ENCODE measurements at regions not wholly inside any gene's neighbourhood (a gene's known extent, or its start where the extent isn't known, plus 50 kb on each side); places are given as distances from the start of the nearest gene placed in this dataset.
"Not testable (repeated sequence)": the region's sequence is repeated elsewhere in the genome, so short reads cannot be mapped to it uniquely, and the experiment has no call there.

DNA sequence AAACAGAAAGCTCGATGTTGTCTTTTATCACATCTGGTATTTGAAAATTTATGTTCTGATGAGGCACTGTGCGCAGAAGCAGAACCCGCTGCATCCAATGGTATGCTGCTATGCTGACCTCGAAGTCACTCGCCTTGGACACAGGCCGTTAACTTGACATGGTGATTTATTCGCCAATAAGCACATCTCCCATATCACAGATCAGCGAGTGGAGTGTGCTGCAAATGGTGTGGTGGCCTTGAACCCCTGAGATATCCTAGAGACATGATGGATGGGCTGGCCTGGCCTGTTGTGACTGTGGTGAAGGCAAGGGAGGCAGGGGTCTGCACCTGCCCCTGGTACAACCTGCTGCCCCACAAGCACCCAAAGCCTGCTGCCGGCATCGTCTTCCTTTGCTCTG, 175.4 kb upstream of the FRG1 start:
- DNase-seq (ENCODE audit: low read depth in 3 of 3) = no peak

DNA sequence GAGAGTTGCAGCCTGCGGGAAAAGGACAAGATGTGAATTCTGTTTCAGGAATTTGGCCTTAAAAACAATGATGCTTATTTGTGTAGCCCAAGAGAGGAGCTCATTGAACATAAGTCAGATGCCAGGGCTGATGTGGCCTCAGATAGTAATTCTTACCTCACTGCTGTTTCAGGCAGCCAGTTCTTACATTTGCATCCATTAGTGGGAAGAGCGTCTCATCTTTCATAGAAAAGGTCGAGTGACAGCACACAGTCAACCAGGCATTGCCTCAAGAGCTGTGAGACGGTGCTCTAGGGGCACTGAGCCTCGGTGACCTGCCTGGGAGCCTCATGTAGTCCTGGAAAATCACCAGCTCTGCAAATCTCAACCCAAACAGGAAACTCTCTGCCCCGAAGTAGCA, 174.9 kb upstream of the FRG1 start:
- DNase-seq (ENCODE audit: low read depth in 3 of 3) = no peak

DNA sequence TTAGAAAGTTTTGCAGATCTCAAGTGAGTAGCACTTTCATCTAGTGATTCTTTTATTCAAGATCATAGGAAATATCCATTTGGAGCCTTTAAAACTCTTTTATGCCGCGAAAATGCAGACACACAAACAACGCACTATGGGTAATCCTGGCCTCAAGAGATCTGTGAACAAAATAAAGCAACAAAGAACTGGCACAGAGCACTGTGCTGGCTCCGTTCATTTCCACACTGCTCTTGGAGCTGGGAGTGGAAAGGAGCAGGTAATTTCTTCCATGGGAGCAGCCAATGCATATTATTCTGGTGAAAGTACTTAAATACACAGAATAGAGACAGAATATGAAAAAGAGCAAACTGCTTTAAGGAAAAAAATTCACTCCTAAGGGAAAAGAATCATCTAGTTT, 172.7 kb upstream of the FRG1 start:
- DNase-seq (ENCODE audit: low read depth in 3 of 3) = no peak

DNA sequence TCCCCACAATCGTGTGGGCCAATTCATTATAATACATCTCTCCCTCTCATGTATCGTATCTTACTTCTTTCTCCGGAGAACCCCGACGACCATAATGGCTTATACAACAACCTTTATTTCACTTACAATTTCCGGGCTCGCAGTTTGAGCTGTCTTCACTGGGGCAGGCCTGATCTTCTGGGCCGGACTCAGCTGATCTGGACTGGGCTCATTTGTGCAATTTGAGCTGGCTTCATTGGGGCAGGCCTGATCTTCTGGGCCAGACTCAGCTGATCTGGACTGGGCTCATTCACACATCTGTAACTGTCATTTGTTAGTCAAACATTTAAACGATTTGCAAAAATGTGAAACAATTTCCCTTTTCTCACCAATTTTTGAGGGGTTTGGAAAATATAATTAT, 171.5 kb upstream of the FRG1 start:
- DNase-seq (ENCODE audit: low read depth in 3 of 3) = no peak

DNA sequence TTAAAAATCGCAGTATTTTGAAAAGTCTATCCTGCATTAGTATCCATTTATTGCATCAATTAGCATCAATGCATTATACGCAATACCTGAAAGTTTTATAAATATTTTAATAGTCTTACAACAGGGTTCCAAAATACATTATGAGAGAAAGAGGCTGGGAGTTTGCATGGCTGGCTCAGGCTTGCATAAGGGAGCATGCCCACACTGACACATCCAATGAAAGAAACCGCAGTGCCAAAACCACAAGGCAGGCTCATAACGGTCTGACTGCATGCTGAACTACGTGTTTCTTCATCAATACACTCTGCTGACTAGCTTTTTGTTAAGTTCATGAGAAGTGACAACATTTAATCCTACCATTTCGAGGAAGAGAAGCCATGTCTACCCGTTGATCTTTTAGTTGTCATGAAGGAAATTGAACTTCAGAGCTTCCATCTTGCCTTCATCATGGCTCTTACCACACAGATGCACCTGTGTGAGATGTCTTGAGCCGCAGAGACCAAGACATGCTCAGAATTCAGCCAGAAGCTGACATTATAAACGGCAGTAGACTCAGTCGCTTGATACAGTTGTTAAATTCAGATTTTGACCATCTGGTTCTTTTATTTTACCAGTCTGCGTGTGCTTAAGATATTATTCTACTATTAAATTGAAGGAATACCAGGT, 168.8 kb upstream of the FRG1 start:
- DNase-seq (ENCODE audit: low read depth in 3 of 3) = no peak

DNA sequence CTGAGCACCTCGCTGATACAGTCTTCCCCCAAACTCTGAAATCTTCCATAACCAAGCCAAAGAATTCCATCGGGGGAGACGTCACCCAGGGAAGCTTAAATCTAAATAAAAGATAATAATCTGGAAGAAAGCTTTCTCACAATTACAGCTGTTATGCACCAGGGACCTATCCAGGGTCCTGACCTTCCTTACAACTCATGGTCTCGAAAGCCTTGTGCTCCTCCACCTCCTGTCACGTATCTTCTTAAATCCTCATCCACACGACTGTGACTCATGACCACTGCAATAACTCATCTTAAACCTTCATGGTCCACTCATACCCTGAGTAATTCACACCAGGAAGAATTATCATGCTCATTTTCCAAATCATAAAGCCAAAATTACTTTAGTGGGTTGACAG, 166.8 kb upstream of the FRG1 start:
- DNase-seq (ENCODE audit: low read depth in 3 of 3) = no peak

DNA sequence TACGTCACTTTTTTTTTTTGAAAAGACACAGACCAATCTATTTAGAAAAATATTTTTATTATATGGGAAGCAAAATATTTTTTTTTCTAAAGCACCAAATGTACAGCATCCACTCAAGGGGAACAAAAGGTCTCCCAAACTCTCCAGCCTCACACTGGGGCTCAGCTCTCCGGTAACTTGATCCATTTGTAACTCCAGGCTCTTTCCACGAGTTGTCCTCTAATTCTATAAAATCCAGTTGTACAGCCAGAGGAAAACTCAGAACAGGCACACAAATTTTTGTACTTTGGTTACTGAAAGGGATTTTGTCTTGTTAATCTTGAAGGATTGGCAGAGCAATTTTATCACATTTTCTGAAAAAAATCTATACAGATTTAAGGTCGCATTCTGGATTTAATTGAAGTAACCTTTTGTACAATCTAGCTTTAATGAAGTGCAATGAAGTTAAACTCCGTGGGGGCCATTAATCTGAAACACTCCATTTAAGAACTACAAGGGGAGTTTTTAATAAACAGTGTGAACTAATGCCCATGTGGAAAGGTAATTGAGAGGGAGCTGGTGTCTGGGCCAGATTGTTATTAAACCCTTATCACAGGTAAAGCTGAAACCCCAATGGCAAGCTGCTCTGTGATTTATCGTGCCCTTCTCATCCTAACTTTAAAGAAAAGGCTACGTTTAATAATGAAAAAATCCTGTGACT, 161.2 kb upstream of the FRG1 start:
- no peak for DNase-seq (ENCODE audit: low read depth in 3 of 3)

DNA sequence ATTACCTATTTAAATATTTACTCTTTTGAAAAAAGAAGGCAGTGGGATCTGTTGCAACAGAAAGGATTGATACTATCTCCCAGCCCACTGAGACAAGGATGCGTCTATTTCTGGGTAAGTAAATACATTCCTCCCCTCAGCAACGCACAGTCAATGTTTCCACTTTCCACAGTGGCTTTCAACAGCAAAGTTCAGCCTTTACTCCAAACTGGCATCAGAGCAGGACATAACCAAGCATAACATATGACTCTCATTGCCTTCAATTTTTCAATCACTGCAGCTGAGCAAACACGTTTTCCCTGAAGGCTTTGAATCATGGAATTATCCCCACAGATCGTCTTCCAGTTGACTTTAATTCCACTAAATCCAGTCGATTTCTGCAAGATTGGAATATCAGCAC, 160.3 kb upstream of the FRG1 start:
- no peak for DNase-seq (ENCODE audit: low read depth in 3 of 3)

DNA sequence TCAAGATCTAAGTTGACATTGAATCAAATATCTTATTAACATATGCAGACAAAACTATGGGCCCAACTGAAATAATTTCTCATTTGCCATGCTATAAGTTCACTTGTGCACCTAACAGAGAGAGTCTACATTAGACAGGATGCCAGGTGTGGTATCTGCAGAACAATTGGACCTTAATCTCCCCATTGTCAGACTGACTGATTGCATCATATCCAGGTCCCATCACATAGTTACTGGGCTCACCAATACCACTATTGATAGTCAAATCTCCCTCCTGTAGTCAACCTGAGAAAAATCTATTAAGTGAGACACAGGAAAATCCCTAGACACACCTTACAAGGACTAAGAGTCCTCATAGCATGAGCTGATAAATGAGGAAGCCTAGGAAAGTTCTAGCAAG, 156.0 kb upstream of the FRG1 start:
- DNase-seq (ENCODE audit: low read depth in 3 of 3) = no peak

DNA sequence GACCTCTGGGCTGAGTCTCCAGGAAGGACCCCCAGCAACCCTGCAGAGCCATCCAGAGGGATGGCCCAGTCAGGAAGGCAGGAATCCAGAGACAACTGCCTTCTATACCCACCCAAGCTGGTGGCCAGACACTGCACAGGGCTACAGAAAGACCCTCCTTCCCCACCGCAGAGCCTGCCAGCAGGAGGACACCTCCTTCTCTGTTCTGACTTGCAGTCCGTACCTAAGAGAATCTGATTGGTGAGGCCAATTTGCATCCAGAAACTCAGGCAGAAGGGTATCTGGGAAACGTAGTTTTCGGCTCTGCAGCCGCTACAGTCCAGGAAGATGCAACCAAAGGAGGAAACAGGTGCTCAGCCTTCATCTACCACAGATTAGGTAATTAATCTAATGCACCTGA, 155.4 kb upstream of the FRG1 start:
- DNase-seq (ENCODE audit: low read depth in 3 of 3) = no peak

DNA sequence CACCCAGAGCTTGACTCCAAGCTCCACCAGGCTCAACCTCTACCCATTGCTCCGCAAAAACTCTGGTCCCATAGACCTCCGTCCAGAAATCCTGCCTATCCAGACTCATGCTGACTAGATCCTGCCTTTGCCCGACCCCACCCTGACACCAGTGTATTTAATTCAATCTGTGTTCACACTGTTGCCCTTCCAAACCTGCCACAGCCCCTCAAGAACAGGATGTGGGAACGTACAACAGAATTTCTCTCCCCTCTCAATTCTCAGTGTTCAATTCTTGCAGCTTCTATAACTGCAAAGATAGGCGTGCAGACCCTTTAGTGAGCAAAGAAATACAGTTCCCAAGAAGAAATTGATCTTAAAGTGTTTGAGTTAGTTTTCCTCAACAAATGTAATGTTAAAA, 154.2 kb upstream of the FRG1 start:
- no peak for DNase-seq (ENCODE audit: low read depth in 3 of 3)

DNA sequence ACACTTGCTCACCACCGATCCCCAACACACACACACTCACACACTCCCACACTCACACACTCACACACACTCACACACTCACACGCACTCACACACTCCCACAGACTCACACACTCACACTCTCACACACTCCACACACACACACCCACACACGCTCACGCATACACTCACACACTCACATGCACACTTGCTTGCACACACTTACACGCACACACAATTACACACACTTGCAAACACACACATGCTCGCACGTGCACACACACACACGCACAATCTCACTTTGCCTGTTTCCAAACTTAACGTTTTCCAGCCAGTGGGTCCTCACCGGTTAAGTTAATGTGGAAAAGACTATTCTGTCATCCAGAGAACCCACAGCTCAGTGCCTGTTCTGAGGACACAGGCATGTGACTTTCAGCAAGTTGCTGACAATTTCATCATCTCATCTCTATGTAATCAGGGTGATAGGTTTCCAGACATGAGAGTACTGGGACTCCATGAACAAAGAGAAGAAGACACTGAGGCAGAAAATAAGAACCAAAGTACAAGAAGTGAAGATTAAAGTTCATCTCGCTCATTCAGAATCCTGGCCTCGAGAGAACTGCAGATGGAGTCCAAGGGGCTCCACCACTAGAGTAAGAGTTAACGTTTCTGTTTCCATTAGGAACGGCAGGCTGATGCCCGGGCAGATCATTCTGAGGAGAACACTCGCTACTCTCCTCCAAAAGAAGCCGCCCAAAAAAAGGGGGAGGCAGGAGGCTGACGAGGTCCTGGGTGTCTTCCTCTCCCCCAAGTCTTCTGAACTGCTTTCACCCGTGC, 153.2 kb upstream of the FRG1 start:
- DNase-seq (ENCODE audit: low read depth in 3 of 3) = no peak

DNA sequence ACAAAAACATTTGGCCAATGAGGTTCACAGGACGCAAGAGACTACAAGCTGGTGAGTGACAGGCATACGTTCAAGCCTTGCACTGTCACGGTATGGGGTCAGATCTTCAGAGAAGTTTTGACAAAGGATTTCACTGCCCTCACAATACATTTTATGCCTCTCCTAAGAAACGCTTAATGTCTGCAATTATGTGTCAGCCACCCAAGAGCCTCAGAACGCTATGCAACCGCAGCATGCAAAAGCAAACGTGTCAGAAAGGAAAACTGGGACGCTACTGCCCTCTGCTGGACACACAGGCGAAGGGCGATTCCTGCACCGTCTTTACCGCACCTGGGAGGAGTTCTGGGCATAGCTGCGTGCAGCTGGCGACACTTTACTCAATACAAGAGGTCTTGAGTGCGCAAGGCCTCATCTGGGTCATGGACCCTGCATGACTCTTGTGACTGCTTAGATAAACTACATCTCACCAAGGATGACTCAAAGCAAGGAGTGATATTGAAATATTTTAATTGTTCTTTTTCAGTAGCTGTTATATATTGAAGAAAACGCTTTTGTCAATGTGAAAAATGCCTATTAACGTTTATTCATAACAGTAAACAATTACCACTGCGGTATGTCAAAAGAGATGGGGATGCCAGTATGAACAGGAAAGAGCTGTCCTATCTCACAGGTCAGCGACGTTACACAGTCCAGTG, 147.6 kb upstream of the FRG1 start:
- DNase-seq (ENCODE audit: low read depth in 3 of 3) = peak; percentile 27 to 44 (median 41)

DNA sequence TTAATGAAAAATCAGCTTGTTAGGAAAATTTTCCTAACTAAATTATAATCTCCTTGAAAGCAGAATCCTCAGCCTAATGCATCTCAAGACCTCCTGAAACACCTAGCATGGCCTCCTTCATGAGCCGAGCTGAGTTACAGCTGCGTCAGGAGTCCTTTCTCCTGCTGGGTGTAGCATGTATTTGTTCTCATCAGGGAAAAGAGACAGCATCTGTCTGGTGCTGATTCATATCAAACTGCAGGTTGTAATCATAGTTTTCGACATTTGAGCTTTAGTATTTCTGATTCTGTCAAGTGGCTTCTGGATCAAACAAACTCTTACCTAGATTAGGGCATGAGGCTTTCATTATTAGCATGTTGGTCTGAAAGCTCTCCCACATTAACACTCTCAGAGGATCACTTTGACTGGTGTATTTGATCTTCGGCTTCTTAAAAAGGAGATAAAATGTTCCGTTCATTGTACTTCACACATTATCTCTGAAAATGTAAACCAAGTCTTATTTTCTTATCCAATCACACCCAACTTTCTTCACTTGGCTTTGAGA, 140.1 kb upstream of the FRG1 start:
- no peak for DNase-seq (ENCODE audit: low read depth in 3 of 3)

DNA sequence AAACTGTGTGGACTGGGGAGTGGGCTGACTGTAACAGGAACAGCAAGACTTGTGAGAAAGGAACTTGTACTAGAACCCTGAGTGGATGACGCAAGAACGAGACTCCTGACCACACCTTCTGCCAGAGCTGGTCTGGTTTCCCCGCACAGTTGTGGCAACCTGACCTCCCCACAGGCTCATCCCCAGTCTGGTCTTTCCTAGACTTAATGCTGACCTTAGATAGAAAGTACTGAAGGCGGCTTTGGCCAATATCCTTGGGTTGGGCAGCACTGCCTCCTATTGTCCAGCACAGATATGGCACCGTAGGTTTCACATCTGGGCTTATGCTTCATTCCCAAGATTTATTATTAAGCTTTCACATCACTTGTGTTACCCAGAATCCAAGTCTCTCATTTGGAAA, 137.8 kb upstream of the FRG1 start:
- no peak for DNase-seq (ENCODE audit: low read depth in 3 of 3)

DNA sequence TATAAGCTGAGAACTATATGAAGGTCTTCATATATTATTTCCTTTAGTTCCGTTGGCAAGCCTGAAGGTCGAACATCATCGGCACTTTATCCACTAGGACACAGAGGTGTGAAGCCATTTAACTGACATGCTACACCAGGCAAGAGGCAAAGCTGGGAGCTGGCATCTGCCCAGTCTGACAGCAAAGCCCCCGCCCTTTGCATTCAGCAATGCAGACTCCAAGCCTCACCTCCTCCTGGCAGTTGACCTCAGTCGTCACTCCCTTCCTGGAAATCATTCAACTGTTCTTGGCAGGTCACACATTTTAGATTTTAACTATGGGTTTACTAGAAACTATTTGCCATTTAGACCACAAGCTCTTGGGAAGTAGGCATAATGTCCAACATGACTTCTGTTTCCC, 135.8 kb upstream of the FRG1 start:
- DNase-seq (ENCODE audit: low read depth in 3 of 3) = no peak

DNA sequence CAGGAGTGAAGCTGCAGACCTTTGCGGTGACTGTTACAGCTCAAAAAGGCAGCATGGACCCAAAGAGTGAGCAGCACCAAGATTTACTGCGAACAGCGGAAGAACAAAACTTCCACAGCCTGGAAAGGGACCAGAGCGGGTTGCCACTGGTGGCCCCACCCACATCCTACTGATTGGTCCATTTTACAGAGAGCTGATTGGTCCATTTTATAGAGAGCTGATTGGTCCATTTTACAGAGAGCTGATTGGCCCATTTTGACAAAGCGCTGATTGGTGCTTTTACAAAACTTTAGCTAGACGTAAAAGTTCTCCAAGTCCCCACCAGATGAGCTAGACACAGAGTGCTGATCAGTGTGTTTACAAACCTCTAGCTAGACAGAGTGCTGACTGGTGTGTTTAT, 134.2 kb upstream of the FRG1 start:
- no peak for DNase-seq (ENCODE audit: low read depth in 3 of 3)

DNA sequence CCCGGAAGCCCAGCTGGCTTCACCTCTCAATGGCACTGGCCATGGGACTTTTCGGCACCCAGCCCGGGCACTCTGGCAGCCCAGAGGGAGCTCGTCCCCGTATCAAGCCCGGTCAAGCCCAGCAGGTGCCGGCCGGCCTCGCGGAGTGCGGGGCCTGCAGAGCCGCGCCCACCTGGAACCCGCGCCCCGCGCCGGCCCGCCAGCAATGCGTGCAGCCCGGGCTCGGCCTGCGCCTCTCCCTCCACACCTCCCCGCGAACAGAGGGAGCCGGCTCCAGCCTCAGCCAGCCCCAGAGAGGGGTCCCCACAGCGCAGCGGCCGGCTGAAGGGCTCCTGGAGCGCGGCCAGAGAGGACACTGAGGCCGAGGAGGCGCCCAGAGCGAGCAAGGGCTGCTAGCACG, 133.6 kb upstream of the FRG1 start:
- DNase-seq (ENCODE audit: low read depth in 3 of 3) = no peak

DNA sequence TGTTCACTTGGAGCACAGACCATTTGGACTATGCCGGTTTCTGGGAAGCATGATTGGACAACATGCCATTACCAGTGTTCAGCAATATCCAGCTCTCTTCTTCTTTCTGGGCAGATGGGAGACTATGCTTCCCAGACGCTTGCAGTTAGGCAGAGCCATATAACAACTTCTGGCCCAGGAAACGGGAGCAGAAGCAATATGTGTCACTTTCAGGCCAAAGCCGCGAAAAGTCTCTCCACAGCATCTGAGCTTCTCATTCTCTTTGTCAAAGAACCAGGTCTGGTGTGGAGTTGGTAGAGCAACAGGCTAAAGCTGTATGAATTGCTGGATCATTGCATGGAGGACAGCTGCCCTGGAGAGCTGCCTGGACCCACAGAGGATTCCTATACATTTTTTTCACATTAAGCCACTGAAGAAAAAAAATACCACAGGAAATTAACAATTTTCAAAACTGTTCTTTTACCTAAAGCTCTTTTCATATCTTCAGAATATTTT, 131.4 kb upstream of the FRG1 start:
- no peak for DNase-seq (ENCODE audit: low read depth in 3 of 3)

DNA sequence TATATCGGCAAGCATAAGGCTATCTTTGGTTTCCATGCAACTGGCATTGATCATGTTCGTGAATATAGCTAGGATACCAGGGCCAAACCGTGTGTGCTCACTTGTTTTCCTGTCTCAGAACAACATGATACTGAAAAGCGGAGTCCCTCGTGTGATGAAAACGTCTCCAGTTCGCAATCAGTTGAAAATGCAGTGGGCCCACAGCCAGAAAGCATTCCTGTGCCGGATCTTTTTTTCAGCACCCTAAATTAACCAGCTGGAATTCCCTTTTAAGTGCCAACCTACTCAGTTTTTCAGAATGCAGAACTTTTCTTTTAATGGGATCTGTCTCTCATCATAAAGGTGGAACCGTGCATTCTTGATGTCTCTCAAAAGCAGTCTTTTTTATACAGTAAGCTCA, 130.8 kb upstream of the FRG1 start:
- no peak for DNase-seq (ENCODE audit: low read depth in 3 of 3)

DNA sequence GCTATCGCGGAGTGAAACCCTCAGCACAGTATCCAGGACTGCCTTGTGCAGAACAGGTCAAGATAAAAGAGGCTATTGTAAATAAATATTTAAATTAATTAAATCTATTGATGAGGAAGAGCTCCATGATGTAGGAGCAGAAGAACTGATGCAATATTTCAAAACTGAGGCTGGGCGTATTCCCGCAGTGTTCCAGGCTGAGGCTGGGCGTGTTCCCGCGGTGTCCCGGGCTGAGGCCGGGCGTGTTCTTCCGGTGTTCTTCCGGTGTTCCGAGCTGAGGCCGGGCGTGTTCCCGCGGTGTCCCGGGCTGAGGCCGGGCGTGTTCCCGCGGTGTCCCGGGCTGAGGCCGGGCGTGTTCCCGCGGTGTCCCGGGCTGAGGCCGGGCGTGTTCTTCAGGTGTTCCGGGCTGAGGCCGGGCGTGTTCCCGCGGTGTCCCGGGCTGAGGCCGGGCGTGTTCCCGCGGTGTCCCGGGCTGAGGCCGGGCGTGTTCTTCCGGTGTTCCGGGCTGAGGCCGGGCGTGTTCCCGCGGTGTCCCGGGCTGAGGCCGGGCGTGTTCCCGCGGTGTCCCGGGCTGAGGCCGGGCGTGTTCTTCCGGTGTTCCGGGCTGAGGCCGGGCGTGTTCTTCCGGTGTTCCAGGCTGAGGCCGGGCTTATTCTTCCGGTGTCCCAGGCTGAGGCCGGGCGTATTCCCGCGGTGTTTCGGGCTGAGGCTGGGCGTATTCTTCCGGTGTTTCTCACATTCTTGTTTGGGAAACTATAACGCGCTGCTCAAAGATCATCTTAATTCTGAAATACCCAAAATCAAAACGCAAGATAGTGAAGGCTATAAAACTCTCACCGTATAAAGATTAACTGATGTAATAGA, 130.1 kb upstream of the FRG1 start:
- not testable (repeated sequence) for DNase-seq (ENCODE audit: low read depth in 3 of 3)

Data from stimulated activated CD4-positive, alpha-beta T cell treated with anti-CD3 and anti-CD28 coated beads, TNF-alpha, amount 100 ng/mL, for 48 hours (primary cell).